A549 (cell line): ENCODE measurements at regions not wholly inside any gene's neighbourhood (a gene's known extent, or its start where the extent isn't known, plus 50 kb on each side); places are given as distances from the start of the nearest gene placed in this dataset.
"Not testable (repeated sequence)": the region's sequence is repeated elsewhere in the genome, so short reads cannot be mapped to it uniquely, and the experiment has no call there.

Experiments used
- ATAC-seq, 2 experiments: fragments of 200-7000 bp in 1 of 2; fragments of >200 bp in 1 of 2; cut with Nextera tagmentation in 1 of 2; cut with Tn5 transposase in 1 of 2; 3 replicates each; pipeline versions ENCODE4 v1.8.0 to v1.9.1; 2018 to 2020; ENCODE audit warnings: mild to moderate bottlenecking in 1 of 2, moderate library complexity in 1 of 2
- CTCF ChIA-PET: fragments of 300-600 bp; sonication (Branson Sonifier 250); formaldehyde crosslinking; extraction: SDS; loops from one replicate; lab custom pipeline; 2021; ENCODE audit warnings: antibody characterized with exemption, inconsistent platforms; lab: Yijun Ruan, JAX
- POLR2A ChIA-PET: fragments of 350-600 bp; formaldehyde crosslinking; extraction: SDS; loops from one replicate; lab custom pipeline; 2021; ENCODE audit warnings: antibody characterized with exemption, inconsistent platforms; lab: Yijun Ruan, JAX
- DNase-seq, 2 experiments: peaks; one replicate each; pipeline versions ENCODE4 v3.0.0 to v3.0.0-alpha.2; 2011 to 2016; ENCODE audit warnings: low read depth in 1 of 2, low spot score in 1 of 2
- FAIRE-seq: peaks from 2 replicates; lab custom pipeline; 2011; peaks lifted over from hg19 to GRCh38; lab: Jason Lieb, UNC
- H3K27ac ChIP-seq, 2 experiments: fragments of >200 bp; sonication (Bioruptor Twin); formaldehyde crosslinking; 3 replicates each; pipeline ENCODE4 v1.5.1; 2016 to 2017
- H3K4me1 ChIP-seq: fragments of >200 bp; sonication (Bioruptor Twin); formaldehyde crosslinking; 3 replicates; pipeline ENCODE4 v1.6.1; 2016
- H3K4me2 ChIP-seq: fragments of >200 bp; sonication (Bioruptor Twin); formaldehyde crosslinking; 3 replicates; pipeline ENCODE4 v1.6.1; 2016
- H3K4me3 ChIP-seq: fragments of >200 bp; sonication (Bioruptor Twin); formaldehyde crosslinking; 3 replicates; pipeline ENCODE4 v1.5.1; 2016
- H3K9me3 ChIP-seq: fragments of >200 bp; sonication (Bioruptor Twin); formaldehyde crosslinking; 3 replicates; pipeline ENCODE4 v1.6.1; 2016
- BHLHE40 ChIP-seq: IDR thresholded peaks from 2 replicates; pipeline ENCODE4 v1.6.1; 2012; ENCODE audit warnings: low read depth, low read length, inconsistent platforms
- CBX8 ChIP-seq: fragments of 200-600 bp; sonication (generic); IDR thresholded peaks from 2 replicates; pipeline ENCODE4 v1.6.1; 2016
- CHD2 ChIP-seq: fragments of 150-350 bp; IDR thresholded peaks from 2 replicates; pipeline ENCODE4 v1.6.1; 2014; ENCODE audit warnings: low read length; ENCODE audit not compliant: partially characterized antibody
- CHD4 ChIP-seq: fragments of 200-600 bp; sonication (generic); IDR thresholded peaks from 2 replicates; pipeline ENCODE4 v1.6.1; 2016; ENCODE audit warnings: antibody characterized with exemption, mild to moderate bottlenecking, borderline replicate concordance
- E2F6 ChIP-seq: IDR thresholded peaks from 2 replicates; pipeline ENCODE4 v1.6.1; 2012; ENCODE audit warnings: low read depth, borderline replicate concordance
- EP300 ChIP-seq, 2 experiments: fragments of >200 bp; sonication (Bioruptor Twin); formaldehyde crosslinking; IDR thresholded peaks; 2 replicates in 1 of 2; 3 replicates in 1 of 2; pipeline ENCODE4 v1.6.1; 2016 to 2017
- FOSB ChIP-seq: fragments of 250-450 bp; sonication (Bioruptor Pico); IDR thresholded peaks from 2 replicates; pipeline ENCODE4 v1.5.0; 2020; ENCODE audit warnings: mild to moderate bottlenecking, moderate library complexity
- GATA3 ChIP-seq: IDR thresholded peaks from 2 replicates; pipeline ENCODE4 v1.6.1; 2012; ENCODE audit warnings: borderline replicate concordance
- HDAC2 ChIP-seq: fragments of 200-600 bp; sonication (generic); IDR thresholded peaks from 2 replicates; pipeline ENCODE4 v1.6.1; 2016
- HOXA7 ChIP-seq: fragments of 250-450 bp; sonication (Bioruptor Pico); IDR thresholded peaks from 2 replicates; pipeline ENCODE4 v1.5.0; 2020; ENCODE audit warnings: mild to moderate bottlenecking, moderate library complexity
- HOXB5 ChIP-seq: fragments of 250-450 bp; sonication (Bioruptor Pico); IDR thresholded peaks from 2 replicates; pipeline ENCODE4 v1.5.0; 2020; ENCODE audit warnings: mild to moderate bottlenecking, moderate library complexity
- JUNB ChIP-seq: fragments of >200 bp; sonication (Bioruptor Twin); formaldehyde crosslinking; IDR thresholded peaks from 2 replicates; pipeline ENCODE4 v1.6.1; 2016
- KDM5A ChIP-seq: fragments of 200-600 bp; sonication (generic); IDR thresholded peaks from 2 replicates; pipeline ENCODE4 v1.6.1; 2016; ENCODE audit warnings: antibody characterized with exemption, mild to moderate bottlenecking
- MAFK ChIP-seq: fragments of 450-650 bp; IDR thresholded peaks from 2 replicates; pipeline ENCODE4 v1.6.1; 2014; ENCODE audit not compliant: partially characterized antibody
- MYC ChIP-seq: IDR thresholded peaks from 2 replicates; pipeline ENCODE4 v1.6.1; 2012; ENCODE audit warnings: mild to moderate bottlenecking, inconsistent platforms, low read length, improper control_type of control experiment, borderline replicate concordance
- NR3C1 ChIP-seq: fragments of >200 bp; sonication (Bioruptor Twin); formaldehyde crosslinking; IDR thresholded peaks from 3 replicates; pipeline ENCODE4 v1.6.1; 2017
- POLR2AphosphoS2 ChIP-seq: conservative IDR thresholded peaks from 2 replicates; pipeline ENCODE4 v1.6.1; 2012; ENCODE audit warnings: low read length, improper control_type of control experiment, inconsistent platforms
- SMC3 ChIP-seq: fragments of >200 bp; sonication (Bioruptor Twin); formaldehyde crosslinking; IDR thresholded peaks from 3 replicates; pipeline ENCODE4 v1.6.1; 2018; ENCODE audit warnings: inconsistent platforms
- WGBS: methylation state at CpG from one replicate; pipeline ENCODE4 v1.1.6; 2017; ENCODE audit errors: missing lambda C conversion rate; 5-methylcytosine and 5-hydroxymethylcytosine counted together
- TF ChIP-seq, protein P1 (sequence below): fragments of 200-600 bp; sonication (generic); IDR thresholded peaks from 2 replicates; pipeline ENCODE4 v1.6.1; 2016; ENCODE audit warnings: antibody characterized with exemption, mild to moderate bottlenecking, moderate library complexity
- TF ChIP-seq, protein P2 (sequence below): fragments of 150-350 bp; IDR thresholded peaks from 2 replicates; pipeline ENCODE4 v1.6.1; 2014; ENCODE audit warnings: low read depth, mild to moderate bottlenecking, low read length
- TF ChIP-seq, protein P3 (sequence below): fragments of 450-650 bp; IDR thresholded peaks from 2 replicates; pipeline ENCODE4 v1.6.1; 2014; ENCODE audit warnings: antibody characterized with exemption
- TF ChIP-seq, protein P4 (sequence below): fragments of >200 bp; sonication (Bioruptor Twin); formaldehyde crosslinking; IDR thresholded peaks from 3 replicates; pipeline ENCODE4 v1.6.1; 2016

GRCh38 chr10:32180390-32181280, 124.4 kb upstream of the KIF5B start:
- no peak for ATAC-seq
- FAIRE-seq, result no peak
- POLR2A ChIA-PET, result no interaction called here
- H3K4me1 ChIP-seq, result no peaks in the 10 kb centered on the region
- no peak overlapping the region for H3K27ac ChIP-seq
- no peak overlapping the region for H3K4me3 ChIP-seq
- no peak for DNase-seq
- H3K9me3 ChIP-seq, result no peaks in the 10 kb centered on the region
- H3K4me2 ChIP-seq, result no peak overlapping the region
- CTCF ChIA-PET, result interaction anchor here (1.3 to 1.4 kb wide), 2 partner anchors 8 to 10 kb away, joined by 5 to 7 read pairs; no protein-coding TSS in a partner anchor
- TF ChIP-seq BHLHE40, result no peak
- no peak for TF ChIP-seq JUNB
- no peak for TF ChIP-seq CHD4
- TF ChIP-seq, protein P1, sequence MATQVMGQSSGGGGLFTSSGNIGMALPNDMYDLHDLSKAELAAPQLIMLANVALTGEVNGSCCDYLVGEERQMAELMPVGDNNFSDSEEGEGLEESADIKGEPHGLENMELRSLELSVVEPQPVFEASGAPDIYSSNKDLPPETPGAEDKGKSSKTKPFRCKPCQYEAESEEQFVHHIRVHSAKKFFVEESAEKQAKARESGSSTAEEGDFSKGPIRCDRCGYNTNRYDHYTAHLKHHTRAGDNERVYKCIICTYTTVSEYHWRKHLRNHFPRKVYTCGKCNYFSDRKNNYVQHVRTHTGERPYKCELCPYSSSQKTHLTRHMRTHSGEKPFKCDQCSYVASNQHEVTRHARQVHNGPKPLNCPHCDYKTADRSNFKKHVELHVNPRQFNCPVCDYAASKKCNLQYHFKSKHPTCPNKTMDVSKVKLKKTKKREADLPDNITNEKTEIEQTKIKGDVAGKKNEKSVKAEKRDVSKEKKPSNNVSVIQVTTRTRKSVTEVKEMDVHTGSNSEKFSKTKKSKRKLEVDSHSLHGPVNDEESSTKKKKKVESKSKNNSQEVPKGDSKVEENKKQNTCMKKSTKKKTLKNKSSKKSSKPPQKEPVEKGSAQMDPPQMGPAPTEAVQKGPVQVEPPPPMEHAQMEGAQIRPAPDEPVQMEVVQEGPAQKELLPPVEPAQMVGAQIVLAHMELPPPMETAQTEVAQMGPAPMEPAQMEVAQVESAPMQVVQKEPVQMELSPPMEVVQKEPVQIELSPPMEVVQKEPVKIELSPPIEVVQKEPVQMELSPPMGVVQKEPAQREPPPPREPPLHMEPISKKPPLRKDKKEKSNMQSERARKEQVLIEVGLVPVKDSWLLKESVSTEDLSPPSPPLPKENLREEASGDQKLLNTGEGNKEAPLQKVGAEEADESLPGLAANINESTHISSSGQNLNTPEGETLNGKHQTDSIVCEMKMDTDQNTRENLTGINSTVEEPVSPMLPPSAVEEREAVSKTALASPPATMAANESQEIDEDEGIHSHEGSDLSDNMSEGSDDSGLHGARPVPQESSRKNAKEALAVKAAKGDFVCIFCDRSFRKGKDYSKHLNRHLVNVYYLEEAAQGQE, result no peak
- TF ChIP-seq, protein P2, sequence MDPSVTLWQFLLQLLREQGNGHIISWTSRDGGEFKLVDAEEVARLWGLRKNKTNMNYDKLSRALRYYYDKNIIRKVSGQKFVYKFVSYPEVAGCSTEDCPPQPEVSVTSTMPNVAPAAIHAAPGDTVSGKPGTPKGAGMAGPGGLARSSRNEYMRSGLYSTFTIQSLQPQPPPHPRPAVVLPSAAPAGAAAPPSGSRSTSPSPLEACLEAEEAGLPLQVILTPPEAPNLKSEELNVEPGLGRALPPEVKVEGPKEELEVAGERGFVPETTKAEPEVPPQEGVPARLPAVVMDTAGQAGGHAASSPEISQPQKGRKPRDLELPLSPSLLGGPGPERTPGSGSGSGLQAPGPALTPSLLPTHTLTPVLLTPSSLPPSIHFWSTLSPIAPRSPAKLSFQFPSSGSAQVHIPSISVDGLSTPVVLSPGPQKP, result no peak
- no peak for TF ChIP-seq NR3C1
- TF ChIP-seq, protein P3, sequence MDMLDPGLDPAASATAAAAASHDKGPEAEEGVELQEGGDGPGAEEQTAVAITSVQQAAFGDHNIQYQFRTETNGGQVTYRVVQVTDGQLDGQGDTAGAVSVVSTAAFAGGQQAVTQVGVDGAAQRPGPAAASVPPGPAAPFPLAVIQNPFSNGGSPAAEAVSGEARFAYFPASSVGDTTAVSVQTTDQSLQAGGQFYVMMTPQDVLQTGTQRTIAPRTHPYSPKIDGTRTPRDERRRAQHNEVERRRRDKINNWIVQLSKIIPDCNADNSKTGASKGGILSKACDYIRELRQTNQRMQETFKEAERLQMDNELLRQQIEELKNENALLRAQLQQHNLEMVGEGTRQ, result no peak
- no peak for TF ChIP-seq HDAC2
- no peak for TF ChIP-seq SMC3
- TF ChIP-seq GATA3, result no peak
- no peak for TF ChIP-seq MYC
- no peak for TF ChIP-seq POLR2AphosphoS2
- no peak for TF ChIP-seq E2F6
- TF ChIP-seq HOXA7, result no peak
- no peak for TF ChIP-seq CBX8
- TF ChIP-seq MAFK, result no peak
- TF ChIP-seq CHD2, result no peak
- TF ChIP-seq HOXB5 (CRISPR knock-in tag), result no peak
- TF ChIP-seq EP300 (IDR thresholded peaks at IDR 0.05), result no peak
- TF ChIP-seq, all 56 proteins: peak for 0
- 92% methylated on average over 18 of the region's 18 CpGs for WGBS

DNA sequence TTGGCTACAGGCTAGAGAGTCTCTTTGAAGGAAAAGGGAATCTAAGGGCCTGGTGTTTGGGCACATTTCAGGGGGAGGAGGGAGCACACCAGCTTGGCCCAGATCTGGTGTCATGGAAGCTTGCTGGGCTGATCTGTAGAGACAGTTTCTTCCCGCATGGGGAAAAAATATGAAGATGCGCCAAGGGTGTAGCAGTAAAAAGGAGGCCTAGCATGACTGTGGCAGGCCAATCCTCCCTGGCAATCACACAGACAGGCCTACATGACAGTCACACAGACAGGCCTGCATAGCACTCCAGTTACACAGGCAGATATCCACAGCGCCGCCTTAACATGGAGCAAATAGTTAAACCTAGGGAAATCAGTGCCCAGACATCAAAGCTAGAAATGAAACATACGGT, 123.6 kb upstream of the KIF5B start:
- CTCF ChIA-PET, result interaction anchor here (1.3 to 1.4 kb wide), 2 partner anchors 9 to 11 kb away, joined by 5 to 7 read pairs; no protein-coding TSS in a partner anchor
- WGBS, result 97% methylated on average over 5 of the region's 5 CpGs
- Histone ChIP-seq H3K9me3 (peaks cover under 1% of the 10 kb centered on the region; the same call in 2 of the 3 replicates), H3K4me1 (no peaks in the 10 kb centered on the region), H3K4me3 (no peak overlapping the region), H3K27ac (no peak overlapping the region), H3K4me2 (no peak overlapping the region)
- TF ChIP-seq FOSB (CRISPR knock-in tag), result no peak
- TF ChIP-seq, protein P4, sequence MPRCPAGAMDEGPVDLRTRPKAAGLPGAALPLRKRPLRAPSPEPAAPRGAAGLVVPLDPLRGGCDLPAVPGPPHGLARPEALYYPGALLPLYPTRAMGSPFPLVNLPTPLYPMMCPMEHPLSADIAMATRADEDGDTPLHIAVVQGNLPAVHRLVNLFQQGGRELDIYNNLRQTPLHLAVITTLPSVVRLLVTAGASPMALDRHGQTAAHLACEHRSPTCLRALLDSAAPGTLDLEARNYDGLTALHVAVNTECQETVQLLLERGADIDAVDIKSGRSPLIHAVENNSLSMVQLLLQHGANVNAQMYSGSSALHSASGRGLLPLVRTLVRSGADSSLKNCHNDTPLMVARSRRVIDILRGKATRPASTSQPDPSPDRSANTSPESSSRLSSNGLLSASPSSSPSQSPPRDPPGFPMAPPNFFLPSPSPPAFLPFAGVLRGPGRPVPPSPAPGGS, result no peak
- no peak for TF ChIP-seq HOXA7
- no peak for TF ChIP-seq CBX8
- no peak for TF ChIP-seq KDM5A
- FAIRE-seq, result no peak
- POLR2A ChIA-PET, result no interaction called here
- no peak for DNase-seq
- ATAC-seq, result no peak

GRCh38 chr10:32177594-32177993, 121.4 kb upstream of the KIF5B start:
- DNase-seq, H3K27ac ChIP-seq, H3K4me2 ChIP-seq, H3K4me3 ChIP-seq, ATAC-seq, H3K4me1 ChIP-seq, FAIRE-seq, POLR2A ChIA-PET, H3K9me3 ChIP-seq: not testable (repeated sequence)
- CTCF ChIA-PET, result interaction anchor here (0.6 kb wide), 1 partner anchor 1387 kb away, joined by 3 read pairs; no protein-coding TSS in a partner anchor
- WGBS, result 79% methylated on average over 7 of the region's 7 CpGs
